ENCODE measurements at regions not wholly inside any gene's neighbourhood (a gene's known extent, or its start where the extent isn't known, plus 50 kb on each side); places are given as distances from the start of the nearest gene placed in this dataset.

GRCh38 chr21:16624479-16625118, 888.2 kb upstream of the CXADR start:
- intact Hi-C loops (cut with DNase I) = no loop called here
- TF ChIP-seq CTCF (IDR thresholded peaks at IDR 0.05) (no peak), POLR2A (IDR thresholded peaks at IDR 0.05) (no peak)
- no peak overlapping the region for H3K4me3 ChIP-seq
- H3K9me3 ChIP-seq = peaks cover 0 to 3% (median 0%) of the 10 kb centered on the region in 12 donors
- WGBS, 4 donors = 38 to 47% (median 43%) methylated on average over 5 of the region's 5 CpGs
- H3K36me3 ChIP-seq = peaks cover 0 to 25% (median 0%) of the 10 kb centered on the region in 9 donors
- ATAC-seq (peak in 3 of 4 donors; percentile 36 to 51 (median 42)), DNase-seq (peak in 1 of 5 donors; percentile 26)
- H3K4me1 ChIP-seq = peaks cover 0 to 12% (median 2%) of the 10 kb centered on the region in 12 donors
- H3K27ac ChIP-seq = no peak overlapping the region
- no peaks in the 10 kb centered on the region for H3K27me3 ChIP-seq

GRCh38 chr21:16625491-16625890, 887.4 kb upstream of the CXADR start:
- Histone ChIP-seq H3K36me3 (peaks cover 0 to 34% (median 0%) of the 10 kb centered on the region in 9 donors), H3K9me3 (peaks cover 0 to 3% (median 0%) of the 10 kb centered on the region in 12 donors), H3K27me3 (no peaks in the 10 kb centered on the region), H3K4me1 (peaks cover 0 to 12% (median 2%) of the 10 kb centered on the region in 12 donors), H3K27ac (no peak overlapping the region), H3K4me3 (no peak overlapping the region)
- ATAC-seq = no peak
- DNase-seq = no peak
- 59 to 71% (median 65%) methylated on average over 1 of the region's 1 CpG for WGBS, 4 donors
- intact Hi-C loops (cut with DNase I) = no loop called here
- TF ChIP-seq POLR2A (IDR thresholded peaks at IDR 0.05) = no peak
- no peak for TF ChIP-seq CTCF (IDR thresholded peaks at IDR 0.05)

- Histone ChIP-seq H3K9me3 (no peaks in the 10 kb centered on the region), H3K27ac (no peak overlapping the region), H3K4me3 (no peak overlapping the region), H3K4me1 (peaks cover 0 to 13% (median 0%) of the 10 kb centered on the region in 12 donors), H3K36me3 (peaks cover 0 to 24% (median 6%) of the 10 kb centered on the region in 9 donors), H3K27me3 (no peaks in the 10 kb centered on the region)
- DNase-seq (no peak), ATAC-seq (peak in 2 of 4 donors; percentile 32 to 36)
- intact Hi-C loops (cut with DNase I) = no loop called here
- WGBS, 4 donors = 57 to 62% (median 59%) methylated on average over 4 of the region's 4 CpGs
- no peak for TF ChIP-seq POLR2A (IDR thresholded peaks at IDR 0.05)
- TF ChIP-seq CTCF (IDR thresholded peaks at IDR 0.05) = no peak
Measured at GRCh38 chr21:16633831-16634459, 878.9 kb upstream of the CXADR start.

- ATAC-seq (peak in 3 of 4 donors; percentile 24 to 45 (median 36)), DNase-seq (no peak)
- 45 to 54% (median 50%) methylated on average over 4 of the region's 4 CpGs for WGBS, 4 donors
- Histone ChIP-seq H3K4me1 (peaks cover 0 to 13% (median 0%) of the 10 kb centered on the region in 12 donors), H3K27me3 (no peaks in the 10 kb centered on the region), H3K9me3 (no peaks in the 10 kb centered on the region), H3K4me3 (no peak overlapping the region), H3K36me3 (peaks cover 0 to 19% (median 6%) of the 10 kb centered on the region in 9 donors), H3K27ac (no peak overlapping the region)
- intact Hi-C loops (cut with DNase I) = no loop called here
- TF ChIP-seq CTCF (IDR thresholded peaks at IDR 0.05) (no peak), POLR2A (IDR thresholded peaks at IDR 0.05) (no peak)
Measured at GRCh38 chr21:16634515-16634914, 878.3 kb upstream of the CXADR start.

Measured in heart left ventricle (tissue), 16 donors.